Eye (tissue), 1 donor: ENCODE measurements at regions not wholly inside any gene's neighbourhood (a gene's known extent, or its start where the extent isn't known, plus 50 kb on each side); places are given as distances from the start of the nearest gene placed in this dataset.
A peak's percentile ranks its signal among the peaks of the same experiment; 100 is the strongest.

Experiments used
- DNase-seq: peaks from one replicate; pipeline ENCODE4 v3.0.0-alpha.2; 2015

- no peak for DNase-seq
Measured at GRCh38 chr6:167524261-167525111, 199.6 kb downstream of the TTLL2 start.

GRCh38 chr6:167525774-167526173 is 200.9 kb downstream of the TTLL2 start:
- no peak for DNase-seq

GRCh38 chr6:167526465-167527368 is 201.8 kb downstream of the TTLL2 start:
- peak; percentile 59 for DNase-seq

GRCh38 chr6:167528239-167528638 is 203.4 kb downstream of the TTLL2 start:
- no peak for DNase-seq

GRCh38 chr6:167528976-167529375 is 204.1 kb downstream of the TTLL2 start:
- DNase-seq: no peak

- no peak for DNase-seq
Measured at GRCh38 chr6:167529444-167530335, 204.8 kb downstream of the TTLL2 start.

- DNase-seq: no peak
Measured at GRCh38 chr6:167530951-167531350, 206.1 kb downstream of the TTLL2 start.

GRCh38 chr6:167532410-167533288 is 207.8 kb downstream of the TTLL2 start:
- DNase-seq: peak; percentile 58

- no peak for DNase-seq
Measured at GRCh38 chr6:167533851-167534250, 209.0 kb downstream of the TTLL2 start.

- no peak for DNase-seq
Measured at GRCh38 chr6:167537816-167538215, 212.9 kb downstream of the TTLL2 start.

GRCh38 chr6:167538746-167539145 is 213.9 kb downstream of the TTLL2 start:
- no peak for DNase-seq

- no peak for DNase-seq
Measured at GRCh38 chr6:167540796-167541195, 215.9 kb downstream of the TTLL2 start.

GRCh38 chr6:167541544-167541943 is 216.7 kb downstream of the TTLL2 start:
- no peak for DNase-seq

- peak; percentile 70 for DNase-seq
Measured at GRCh38 chr6:167543602-167544497, 219.0 kb downstream of the TTLL2 start.

GRCh38 chr6:167546611-167547327 is 221.9 kb downstream of the TTLL2 start:
- DNase-seq: no peak

- DNase-seq: no peak
Measured at GRCh38 chr6:167547328-167547692, 222.4 kb downstream of the TTLL2 start.

- no peak for DNase-seq
Measured at GRCh38 chr6:167547751-167548150, 222.9 kb downstream of the TTLL2 start.

GRCh38 chr6:167548451-167548850 is 223.6 kb downstream of the TTLL2 start:
- DNase-seq: no peak

GRCh38 chr6:167549213-167549612 is 224.3 kb downstream of the TTLL2 start:
- DNase-seq: no peak
